Endodermal cell (in vitro differentiated cells): ENCODE measurements at regions not wholly inside any gene's neighbourhood (a gene's known extent, or its start where the extent isn't known, plus 50 kb on each side); places are given as distances from the start of the nearest gene placed in this dataset.

Experiments
- DNase-seq: peaks from one replicate; pipeline ENCODE4 v3.0.0-alpha.2; 2017
- H3K27ac ChIP-seq: 2 replicates; pipeline ENCODE4 v1.5.1; 2013; ENCODE audit warnings: mild to moderate bottlenecking, low read depth, low read length, moderate library complexity
- H3K27me3 ChIP-seq: 2 replicates; pipeline ENCODE4 v1.6.1; 2013; ENCODE audit warnings: mild to moderate bottlenecking, low read length, moderate library complexity; ENCODE audit not compliant: insufficient read depth, control insufficient read depth, poor library complexity, severe bottlenecking
- H3K36me3 ChIP-seq: 2 replicates; pipeline ENCODE4 v1.7.0; 2013; ENCODE audit warnings: mild to moderate bottlenecking, low read length, moderate library complexity; ENCODE audit not compliant: control insufficient read depth, insufficient read depth
- H3K4me1 ChIP-seq: one replicate; pipeline ENCODE4 v1.7.0; 2013; ENCODE audit warnings: low read length; ENCODE audit not compliant: control insufficient read depth, insufficient read depth
- H3K4me3 ChIP-seq: 2 replicates; pipeline ENCODE4 v1.5.1; 2013; ENCODE audit warnings: mild to moderate bottlenecking, low read length, moderate library complexity
- H3K9ac ChIP-seq: 2 replicates; pipeline ENCODE4 v1.6.1; 2013; ENCODE audit warnings: mild to moderate bottlenecking, low read length, moderate library complexity; ENCODE audit not compliant: poor library complexity, severe bottlenecking; ENCODE audit errors: extremely low read depth
- H3K9me3 ChIP-seq: 2 replicates; pipeline ENCODE4 v1.6.1; 2013; ENCODE audit warnings: mild to moderate bottlenecking, low read length, moderate library complexity; ENCODE audit not compliant: control insufficient read depth
- H3K27ac Mint-ChIP-seq: 2 replicates; pipeline ENCODE4 v1.8.0; 2020; ENCODE audit warnings: mixed read lengths
- H3K27me3 Mint-ChIP-seq: 2 replicates; pipeline ENCODE4 v1.8.0; 2021; ENCODE audit warnings: mild to moderate bottlenecking, mixed read lengths; ENCODE audit not compliant: insufficient read depth
- H3K36me3 Mint-ChIP-seq: 2 replicates; pipeline ENCODE4 v1.8.0; 2020; ENCODE audit warnings: low read depth, mixed read lengths
- H3K4me1 Mint-ChIP-seq: 2 replicates; pipeline ENCODE4 v1.8.0; 2020; ENCODE audit warnings: mixed read lengths
- H3K4me3 Mint-ChIP-seq: 2 replicates; pipeline ENCODE4 v1.8.0; 2020; ENCODE audit warnings: mild to moderate bottlenecking, moderate library complexity, mixed read lengths
- H3K9me3 Mint-ChIP-seq: 2 replicates; pipeline ENCODE4 v1.8.0; 2020; ENCODE audit warnings: mild to moderate bottlenecking, mixed read lengths
- WGBS, 2 experiments: methylation state at CpG; one replicate each; pipeline versions ENCODE4 v1.1.5 to v1.1.7; 2013; ENCODE audit warnings: missing lambda C conversion rate in 2 of 2, mixed read lengths in 1 of 2; ENCODE audit not compliant: insufficient coverage in 1 of 2, insufficient read length in 1 of 2; 5-methylcytosine and 5-hydroxymethylcytosine counted together
- TF ChIP-seq, protein P1 (sequence below): fragments of 200-600 bp; sonication (generic); conservative IDR thresholded peaks from 2 replicates; pipeline ENCODE4 v1.5.0; 2021; ENCODE audit warnings: antibody characterized with exemption, mild to moderate bottlenecking

DNA sequence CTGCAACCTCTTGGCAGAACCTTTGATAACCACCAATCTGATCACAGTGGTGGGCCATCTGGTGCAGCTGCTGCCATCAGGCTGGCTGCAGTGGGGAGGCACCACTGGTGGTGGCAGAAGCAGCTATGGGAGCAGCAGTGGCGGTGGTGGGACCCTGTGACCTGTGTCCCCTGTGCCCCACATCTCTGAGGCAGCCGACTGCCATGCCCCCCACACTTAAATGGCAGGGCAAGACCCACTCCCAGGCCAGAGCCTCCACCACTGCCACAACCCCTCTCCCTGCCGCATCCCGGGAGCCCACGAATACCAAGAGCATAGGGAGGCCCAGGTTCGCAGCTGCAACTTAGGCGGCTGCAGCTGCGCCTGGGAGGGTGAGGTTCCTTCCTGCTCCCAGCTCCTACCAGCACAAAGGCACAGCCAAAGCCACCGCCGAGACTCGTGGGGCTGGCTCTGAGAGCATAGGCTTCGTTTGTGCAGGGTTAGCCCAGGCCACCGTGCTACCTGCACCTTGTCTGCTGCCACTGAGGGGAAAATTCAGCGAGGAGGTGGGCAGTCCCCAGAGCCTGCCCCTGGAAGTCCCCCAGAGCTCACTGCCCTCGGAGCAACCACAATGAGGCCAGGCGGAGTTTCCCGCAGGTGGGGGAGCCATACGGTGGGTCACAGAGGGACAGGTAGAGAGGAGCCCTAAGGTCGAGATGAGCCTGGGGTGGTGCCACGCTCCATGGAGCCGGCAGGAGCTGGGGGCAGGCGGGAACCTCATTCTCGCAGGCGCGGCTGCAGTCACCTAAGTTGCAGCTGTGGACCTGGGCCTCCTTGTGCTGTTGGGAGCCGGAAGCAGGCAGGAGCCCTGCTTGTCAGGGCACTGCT lies 518.7 kb downstream of the RWDD3 start:
- no peak overlapping the region for H3K4me3 Mint-ChIP-seq
- Histone ChIP-seq H3K4me3 (no peak overlapping the region), H3K4me1 (no peaks in the 10 kb centered on the region), H3K27me3 (no peaks in the 10 kb centered on the region), H3K9ac (no peak overlapping the region), H3K27ac (no peak overlapping the region), H3K9me3 (peaks cover 49% of the 10 kb centered on the region), H3K36me3 (no peaks in the 10 kb centered on the region)
- H3K36me3 Mint-ChIP-seq: peaks cover 7% of the 10 kb centered on the region
- WGBS, 2 experiments: 95 to 99% methylated on average over 9 to 26 of the region's 26 CpGs
- no peak overlapping the region for H3K27ac Mint-ChIP-seq
- no peaks in the 10 kb centered on the region for H3K4me1 Mint-ChIP-seq
- H3K27me3 Mint-ChIP-seq: no peaks in the 10 kb centered on the region
- TF ChIP-seq, protein P1, sequence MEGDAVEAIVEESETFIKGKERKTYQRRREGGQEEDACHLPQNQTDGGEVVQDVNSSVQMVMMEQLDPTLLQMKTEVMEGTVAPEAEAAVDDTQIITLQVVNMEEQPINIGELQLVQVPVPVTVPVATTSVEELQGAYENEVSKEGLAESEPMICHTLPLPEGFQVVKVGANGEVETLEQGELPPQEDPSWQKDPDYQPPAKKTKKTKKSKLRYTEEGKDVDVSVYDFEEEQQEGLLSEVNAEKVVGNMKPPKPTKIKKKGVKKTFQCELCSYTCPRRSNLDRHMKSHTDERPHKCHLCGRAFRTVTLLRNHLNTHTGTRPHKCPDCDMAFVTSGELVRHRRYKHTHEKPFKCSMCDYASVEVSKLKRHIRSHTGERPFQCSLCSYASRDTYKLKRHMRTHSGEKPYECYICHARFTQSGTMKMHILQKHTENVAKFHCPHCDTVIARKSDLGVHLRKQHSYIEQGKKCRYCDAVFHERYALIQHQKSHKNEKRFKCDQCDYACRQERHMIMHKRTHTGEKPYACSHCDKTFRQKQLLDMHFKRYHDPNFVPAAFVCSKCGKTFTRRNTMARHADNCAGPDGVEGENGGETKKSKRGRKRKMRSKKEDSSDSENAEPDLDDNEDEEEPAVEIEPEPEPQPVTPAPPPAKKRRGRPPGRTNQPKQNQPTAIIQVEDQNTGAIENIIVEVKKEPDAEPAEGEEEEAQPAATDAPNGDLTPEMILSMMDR: no peak
- H3K9me3 Mint-ChIP-seq: peaks cover 32% of the 10 kb centered on the region
- no peak for DNase-seq

DNA sequence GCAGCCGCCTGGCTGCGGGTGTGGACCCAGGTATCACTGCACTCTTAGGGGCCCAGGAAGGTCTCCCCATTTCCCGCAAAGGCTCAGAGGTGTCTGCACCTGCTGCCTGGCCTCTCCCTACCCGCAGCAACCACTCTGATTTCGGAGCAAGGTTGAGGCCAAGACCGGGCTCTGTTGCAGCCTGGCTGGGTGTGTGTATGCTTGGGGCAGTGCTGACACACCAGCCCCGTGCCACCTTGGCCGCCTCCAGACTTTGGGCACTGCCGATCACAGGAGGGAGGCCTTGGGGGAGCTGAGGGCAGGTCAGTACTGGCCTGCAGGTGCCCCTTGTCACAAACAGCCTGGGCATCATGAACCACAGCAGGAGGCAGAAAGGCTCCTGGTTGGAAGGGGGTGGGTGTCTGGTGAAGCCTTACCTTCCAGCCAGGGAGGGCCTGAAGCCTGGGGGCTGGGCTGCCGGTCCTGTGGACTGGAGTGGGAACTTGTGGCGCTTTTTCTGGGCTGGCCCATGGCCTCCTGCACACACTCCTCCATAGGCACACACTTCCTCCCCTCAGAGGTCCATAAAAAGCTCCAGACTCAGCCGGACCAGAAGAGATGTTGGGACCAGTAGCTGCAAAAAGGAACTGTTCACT lies 519.5 kb downstream of the RWDD3 start:
- H3K4me3 ChIP-seq: no peak overlapping the region
- Mint-ChIP-seq H3K36me3 (peaks cover 7% of the 10 kb centered on the region), H3K27ac (no peak overlapping the region), H3K4me1 (no peaks in the 10 kb centered on the region), H3K27me3 (no peaks in the 10 kb centered on the region), H3K4me3 (no peak overlapping the region), H3K9me3 (peaks cover 32% of the 10 kb centered on the region)
- H3K27ac ChIP-seq: no peak overlapping the region
- TF ChIP-seq, protein P1: no peak
- peaks cover 47% of the 10 kb centered on the region for H3K9me3 ChIP-seq
- DNase-seq: no peak
- no peaks in the 10 kb centered on the region for H3K27me3 ChIP-seq
- no peak overlapping the region for H3K9ac ChIP-seq
- 90 to 94% methylated on average over 5 to 12 of the region's 12 CpGs for WGBS, 2 experiments
- no peaks in the 10 kb centered on the region for H3K36me3 ChIP-seq
- no peaks in the 10 kb centered on the region for H3K4me1 ChIP-seq

DNA sequence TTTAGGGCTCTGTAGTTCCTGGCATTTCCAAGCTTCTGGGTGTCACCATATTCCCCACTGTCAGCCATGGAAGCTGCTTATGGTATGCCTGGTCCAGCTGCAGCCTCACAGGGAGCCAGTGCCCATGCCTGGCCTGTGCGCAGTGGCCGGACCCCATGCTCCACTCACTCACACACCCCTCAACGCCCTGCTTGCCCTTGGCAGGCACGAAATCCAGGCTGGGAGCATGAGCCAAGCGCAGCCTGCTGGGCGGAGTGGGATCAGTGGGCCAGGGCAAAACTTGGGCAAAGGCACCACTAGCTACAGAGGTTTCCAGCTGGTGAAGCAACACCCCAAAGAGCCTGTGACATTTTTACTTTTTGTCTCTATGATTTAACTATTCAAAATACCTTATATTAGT lies 520.4 kb downstream of the RWDD3 start:
- no peaks in the 10 kb centered on the region for H3K27me3 ChIP-seq
- no peak overlapping the region for H3K9ac ChIP-seq
- Mint-ChIP-seq H3K36me3 (peaks cover 8% of the 10 kb centered on the region), H3K4me1 (no peaks in the 10 kb centered on the region), H3K4me3 (no peak overlapping the region), H3K9me3 (peaks cover 36% of the 10 kb centered on the region), H3K27me3 (no peaks in the 10 kb centered on the region), H3K27ac (no peak overlapping the region)
- no peak for DNase-seq
- peaks cover 54% of the 10 kb centered on the region for H3K9me3 ChIP-seq
- 95 to 100% methylated on average over 1 to 6 of the region's 6 CpGs for WGBS, 2 experiments
- no peaks in the 10 kb centered on the region for H3K36me3 ChIP-seq
- no peaks in the 10 kb centered on the region for H3K4me1 ChIP-seq
- H3K4me3 ChIP-seq: no peak overlapping the region
- H3K27ac ChIP-seq: no peak overlapping the region
- TF ChIP-seq, protein P1: no peak
